ENCODE measurements at regions not wholly inside any gene's neighbourhood (a gene's known extent, or its start where the extent isn't known, plus 50 kb on each side); places are given as distances from the start of the nearest gene placed in this dataset.

- no peak for TF ChIP-seq CTCF (IDR thresholded peaks at IDR 0.05)
- no peak for TF ChIP-seq POLR2A (IDR thresholded peaks at IDR 0.05)
- no peak for TF ChIP-seq POLR2AphosphoS5 (IDR thresholded peaks at IDR 0.05)
- TF ChIP-seq EP300 (IDR thresholded peaks at IDR 0.05), result no peak
Measured at GRCh38 chr2:146429366-146429765, 1415.5 kb upstream of the ACVR2A start.

All from sigmoid colon (tissue), 4 donors.